Skeletal muscle tissue (tissue), 3 donors: ENCODE measurements at regions not wholly inside any gene's neighbourhood (a gene's known extent, or its start where the extent isn't known, plus 50 kb on each side); places are given as distances from the start of the nearest gene placed in this dataset.

Source experiments
- H3K27ac ChIP-seq: one replicate; pipeline ENCODE4 v1.7.0; 2013; ENCODE audit warnings: mild to moderate bottlenecking, low read depth, low read length, inconsistent platforms
- H3K27me3 ChIP-seq, 3 donors: one replicate each; pipeline ENCODE4 v1.7.0; 2013; ENCODE audit warnings: low read length in 3 of 3; ENCODE audit not compliant: control insufficient read depth in 3 of 3, insufficient read depth in 3 of 3
- H3K36me3 ChIP-seq, 3 donors: one replicate each; pipeline ENCODE4 v1.7.0; 2013; ENCODE audit warnings: low read length in 3 of 3; ENCODE audit not compliant: control insufficient read depth in 3 of 3, insufficient read depth in 3 of 3
- H3K4me1 ChIP-seq, 3 donors: one replicate each; pipeline ENCODE4 v1.7.0; 2013; ENCODE audit warnings: low read length in 3 of 3, mild to moderate bottlenecking in 3 of 3; ENCODE audit not compliant: control insufficient read depth in 3 of 3, insufficient read depth in 3 of 3
- H3K4me3 ChIP-seq, 3 donors: one replicate each; pipeline ENCODE4 v1.7.0; 2013; ENCODE audit warnings: low read length in 3 of 3
- H3K9ac ChIP-seq, 3 donors: one replicate each; pipeline ENCODE4 v1.7.0; 2013; ENCODE audit warnings: low read length in 3 of 3, mild to moderate bottlenecking in 3 of 3, moderate library complexity in 2 of 3, low read depth in 1 of 3
- H3K9me3 ChIP-seq, 3 donors: one replicate each; pipeline ENCODE4 v1.7.0; 2013; ENCODE audit warnings: low read length in 3 of 3; ENCODE audit not compliant: control insufficient read depth in 3 of 3
- donor health status: Osteomylitis.

DNA sequence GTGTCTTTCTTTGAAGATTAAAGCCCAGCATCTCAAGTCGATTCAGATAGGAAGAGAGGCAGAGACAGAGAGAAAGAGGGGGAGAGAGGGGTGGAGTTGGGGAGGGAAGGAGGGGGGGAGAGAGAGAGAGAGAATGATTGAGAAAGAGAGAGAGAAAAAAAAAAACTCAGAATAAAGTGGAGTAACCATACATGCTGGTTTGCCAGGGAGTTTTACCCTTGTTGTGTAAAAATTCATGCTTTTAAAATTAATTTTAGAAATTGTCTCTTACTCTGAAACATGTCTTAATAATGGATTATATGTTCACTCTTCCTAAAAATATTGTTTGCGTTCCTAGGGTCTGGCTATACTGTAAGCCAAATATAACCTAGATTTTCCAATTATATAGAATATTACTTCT is 908.5 kb downstream of the DSC3 start:
- Histone ChIP-seq H3K4me1 (no peaks in the 10 kb centered on the region), H3K27me3 (no peaks in the 10 kb centered on the region), H3K9me3 (no peaks in the 10 kb centered on the region), H3K27ac (no peak overlapping the region), H3K4me3 (no peak overlapping the region), H3K36me3 (no peaks in the 10 kb centered on the region), H3K9ac (no peak overlapping the region)

- no peak overlapping the region for H3K27ac ChIP-seq
- H3K4me3 ChIP-seq, result no peak overlapping the region
- H3K27me3 ChIP-seq, result no peaks in the 10 kb centered on the region
- H3K9ac ChIP-seq, result no peak overlapping the region
- H3K4me1 ChIP-seq, result no peaks in the 10 kb centered on the region
- H3K9me3 ChIP-seq, result no peaks in the 10 kb centered on the region
- H3K36me3 ChIP-seq, result no peaks in the 10 kb centered on the region
Observed at GRCh38 chr18:30132959-30133358, 909.6 kb downstream of the DSC3 start.

DNA sequence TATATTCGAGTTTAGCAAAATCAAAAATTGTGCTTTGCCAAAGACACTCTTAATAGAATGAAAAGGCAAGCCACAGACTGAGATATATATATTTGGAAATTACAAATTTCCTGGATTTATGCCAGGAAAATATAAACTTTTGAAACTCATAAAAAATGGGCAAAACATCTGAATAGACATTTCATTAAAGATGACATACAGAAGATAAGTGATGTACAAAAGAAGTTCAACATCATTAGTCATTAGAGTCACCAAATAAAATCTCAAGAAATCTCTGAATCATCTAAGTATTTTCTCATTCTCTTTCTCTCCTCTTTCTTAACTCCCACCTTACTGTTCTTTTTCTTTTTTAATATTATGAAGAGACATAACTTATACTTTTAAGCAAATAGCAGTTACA is 921.1 kb downstream of the DSC3 start:
- Histone ChIP-seq H3K4me1 (no peaks in the 10 kb centered on the region), H3K36me3 (no peaks in the 10 kb centered on the region), H3K9ac (no peak overlapping the region), H3K9me3 (peaks cover 0 to 3% (median 0%) of the 10 kb centered on the region in 3 donors), H3K27ac (no peak overlapping the region), H3K4me3 (no peak overlapping the region), H3K27me3 (no peaks in the 10 kb centered on the region)

DNA sequence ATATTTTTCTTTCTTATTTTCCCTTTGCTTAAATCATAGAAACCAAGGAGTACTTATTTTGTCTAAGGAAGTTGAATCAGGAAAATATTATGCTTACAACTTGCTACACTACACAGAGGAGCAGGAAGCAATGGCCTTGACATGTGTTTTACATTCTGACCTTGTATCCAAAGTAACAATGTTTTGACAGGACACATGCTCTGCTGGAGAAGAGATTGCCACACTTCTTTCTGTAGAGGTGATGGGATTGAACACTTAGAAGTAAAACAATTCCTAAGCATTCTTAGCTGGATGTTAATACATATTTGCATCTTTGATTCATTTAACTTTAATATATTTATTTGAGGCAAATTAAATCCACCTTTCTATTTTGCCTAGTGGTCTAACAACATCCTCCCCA is 929.1 kb downstream of the DSC3 start:
- Histone ChIP-seq H3K4me1 (no peaks in the 10 kb centered on the region), H3K27ac (no peak overlapping the region), H3K9ac (no peak overlapping the region), H3K9me3 (peaks cover 0 to 2% (median 0%) of the 10 kb centered on the region in 3 donors), H3K27me3 (no peaks in the 10 kb centered on the region), H3K36me3 (no peaks in the 10 kb centered on the region), H3K4me3 (no peak overlapping the region)

GRCh38 chr18:30106356-30106755 is 936.2 kb downstream of the DSC3 start:
- Histone ChIP-seq H3K4me1 (no peaks in the 10 kb centered on the region), H3K27me3 (no peaks in the 10 kb centered on the region), H3K9me3 (no peaks in the 10 kb centered on the region), H3K36me3 (no peaks in the 10 kb centered on the region), H3K4me3 (no peak overlapping the region), H3K27ac (no peak overlapping the region), H3K9ac (no peak overlapping the region)

- H3K27ac ChIP-seq, result no peak overlapping the region
- H3K9me3 ChIP-seq, result no peaks in the 10 kb centered on the region
- H3K9ac ChIP-seq, result no peak overlapping the region
- no peaks in the 10 kb centered on the region for H3K4me1 ChIP-seq
- no peaks in the 10 kb centered on the region for H3K36me3 ChIP-seq
- no peak overlapping the region for H3K4me3 ChIP-seq
- H3K27me3 ChIP-seq, result no peaks in the 10 kb centered on the region
Observed at GRCh38 chr18:30103881-30104280, 938.7 kb downstream of the DSC3 start.

GRCh38 chr18:30096796-30097195 is 945.7 kb downstream of the DSC3 start:
- H3K36me3 ChIP-seq, result no peaks in the 10 kb centered on the region

GRCh38 chr18:30094556-30094955 is 948.0 kb downstream of the DSC3 start:
- Histone ChIP-seq H3K27ac (no peak overlapping the region), H3K36me3 (no peaks in the 10 kb centered on the region), H3K9me3 (no peaks in the 10 kb centered on the region), H3K4me1 (no peaks in the 10 kb centered on the region), H3K27me3 (no peaks in the 10 kb centered on the region), H3K4me3 (no peak overlapping the region), H3K9ac (no peak overlapping the region)

More at GRCh38 chr18:30096796-30097195, 945.7 kb downstream of the DSC3 start:
- Histone ChIP-seq H3K4me1 (no peaks in the 10 kb centered on the region), H3K9ac (no peak overlapping the region), H3K4me3 (no peak overlapping the region), H3K27ac (no peak overlapping the region), H3K9me3 (no peaks in the 10 kb centered on the region), H3K27me3 (no peaks in the 10 kb centered on the region)

DNA sequence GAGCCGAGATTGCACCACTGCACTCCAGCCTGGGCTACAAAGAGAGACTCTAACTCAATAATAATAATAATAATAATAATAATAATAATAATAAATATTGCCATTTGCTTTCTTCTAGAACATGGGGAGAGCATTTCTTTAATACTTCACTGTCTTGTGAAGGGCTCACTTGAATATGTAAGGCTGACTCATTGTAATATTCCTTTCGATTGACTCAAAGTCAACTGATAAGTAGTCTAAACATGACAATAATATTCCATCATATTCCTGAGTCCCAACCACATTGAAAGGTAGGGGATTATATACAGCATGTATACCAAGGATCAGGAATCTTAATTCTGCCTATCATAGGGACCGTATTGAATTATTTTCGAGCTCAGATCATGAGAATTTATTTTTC is 949.2 kb downstream of the DSC3 start:
- Histone ChIP-seq H3K27me3 (no peaks in the 10 kb centered on the region), H3K9me3 (no peaks in the 10 kb centered on the region), H3K4me1 (no peaks in the 10 kb centered on the region)

GRCh38 chr18:30088238-30089015 is 954.1 kb downstream of the DSC3 start:
- Histone ChIP-seq H3K4me3 (no peak overlapping the region), H3K36me3 (no peaks in the 10 kb centered on the region), H3K4me1 (no peaks in the 10 kb centered on the region), H3K27ac (no peak overlapping the region), H3K9ac (no peak overlapping the region), H3K9me3 (no peaks in the 10 kb centered on the region), H3K27me3 (no peaks in the 10 kb centered on the region)

More for the DNA sequence above, 949.2 kb downstream of the DSC3 start:
- no peaks in the 10 kb centered on the region for H3K36me3 ChIP-seq
- H3K4me3 ChIP-seq, result no peak overlapping the region
- no peak overlapping the region for H3K27ac ChIP-seq
- H3K9ac ChIP-seq, result no peak overlapping the region
